Vagina (tissue), 2 donors: ENCODE measurements at regions not wholly inside any gene's neighbourhood (a gene's known extent, or its start where the extent isn't known, plus 50 kb on each side); places are given as distances from the start of the nearest gene placed in this dataset.

Experiments used
- DNase-seq, 2 donors: peaks; one replicate each; pipeline ENCODE4 v3.0.0-alpha.2; 2017; ENCODE audit errors: extremely low spot score in 2 of 2
- H3K27ac ChIP-seq: fragments of 200-600 bp; sonication (generic); one replicate; pipeline ENCODE4 v1.5.1; 2019
- H3K27me3 ChIP-seq: fragments of 200-600 bp; sonication (generic); one replicate; pipeline ENCODE4 v1.5.1; 2019
- H3K36me3 ChIP-seq, 2 donors: fragments of 200-600 bp; sonication (generic); one replicate each; pipeline ENCODE4 v1.5.1; 2017 to 2019
- H3K4me1 ChIP-seq: fragments of 200-600 bp; sonication (generic); one replicate; pipeline ENCODE4 v1.5.1; 2019
- H3K4me3 ChIP-seq, 2 donors: fragments of 200-600 bp; sonication (generic); 1 replicate in 1 of 2; 2 replicates in 1 of 2; pipeline ENCODE4 v1.5.1; 2016 to 2019
- H3K9me3 ChIP-seq: fragments of 200-600 bp; sonication (generic); one replicate; pipeline ENCODE4 v1.5.1; 2019
- POLR2A ChIP-seq, 2 donors: fragments of 450-650 bp; IDR thresholded peaks; one replicate each; pipeline ENCODE4 v1.6.1; 2017; ENCODE audit warnings: antibody characterized with exemption in 2 of 2, mild to moderate bottlenecking in 2 of 2, moderate library complexity in 2 of 2
- POLR2AphosphoS5 ChIP-seq, 2 donors: sonication (generic); formaldehyde crosslinking; IDR thresholded peaks; one replicate each; pipeline ENCODE4 v1.9.0; 2017; ENCODE audit warnings: antibody characterized with exemption in 2 of 2, mild to moderate bottlenecking in 2 of 2, low read depth in 1 of 2; ENCODE audit not compliant: insufficient read depth in 1 of 2
- intact Hi-C: fragments of 100-400 bp; cut with DNase I; formaldehyde crosslinking; loops from one replicate; pipeline ENCODE4 v1.15.1; 2023
- TF ChIP-seq, protein P1 (sequence below), 3 experiments: fragments of 450-650 bp in 2 of 3; fragments of 200-600 bp in 1 of 3; sonication (generic) in 1 of 3; IDR thresholded peaks; one replicate each; pipeline ENCODE4 v1.5.1; 2017 to 2019; ENCODE audit warnings: antibody characterized with exemption in 3 of 3, mild to moderate bottlenecking in 2 of 3, moderate library complexity in 2 of 3

DNA sequence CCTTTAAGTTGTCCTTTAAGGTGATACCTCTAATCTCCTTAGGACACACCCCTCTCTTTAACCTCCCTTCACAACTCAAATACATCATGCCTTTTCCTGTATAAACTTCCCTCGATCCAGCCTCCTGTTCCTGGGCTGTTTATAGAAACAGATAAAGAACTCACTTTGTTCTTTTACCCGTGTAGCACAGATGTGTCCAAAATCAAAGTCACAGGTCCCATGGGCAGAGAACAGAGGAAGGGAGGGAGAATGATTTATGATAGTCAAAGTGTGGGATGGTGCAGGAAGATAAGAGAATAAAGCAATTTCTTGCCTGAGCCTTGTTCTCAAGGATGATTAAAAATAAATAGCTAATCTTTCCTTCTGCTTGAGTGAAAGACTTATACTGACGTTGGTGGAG, 50.3 kb upstream of the CABCOCO1 start:
- H3K4me3 ChIP-seq, result no peak overlapping the region
- intact Hi-C loops, result no loop called here
- TF ChIP-seq POLR2AphosphoS5 (IDR thresholded peaks at IDR 0.05; ENCODE audit: insufficient read depth in 1 of 2, low read depth in 1 of 2) (no peak), POLR2A (IDR thresholded peaks at IDR 0.05) (no peak)
- TF ChIP-seq, protein P1, sequence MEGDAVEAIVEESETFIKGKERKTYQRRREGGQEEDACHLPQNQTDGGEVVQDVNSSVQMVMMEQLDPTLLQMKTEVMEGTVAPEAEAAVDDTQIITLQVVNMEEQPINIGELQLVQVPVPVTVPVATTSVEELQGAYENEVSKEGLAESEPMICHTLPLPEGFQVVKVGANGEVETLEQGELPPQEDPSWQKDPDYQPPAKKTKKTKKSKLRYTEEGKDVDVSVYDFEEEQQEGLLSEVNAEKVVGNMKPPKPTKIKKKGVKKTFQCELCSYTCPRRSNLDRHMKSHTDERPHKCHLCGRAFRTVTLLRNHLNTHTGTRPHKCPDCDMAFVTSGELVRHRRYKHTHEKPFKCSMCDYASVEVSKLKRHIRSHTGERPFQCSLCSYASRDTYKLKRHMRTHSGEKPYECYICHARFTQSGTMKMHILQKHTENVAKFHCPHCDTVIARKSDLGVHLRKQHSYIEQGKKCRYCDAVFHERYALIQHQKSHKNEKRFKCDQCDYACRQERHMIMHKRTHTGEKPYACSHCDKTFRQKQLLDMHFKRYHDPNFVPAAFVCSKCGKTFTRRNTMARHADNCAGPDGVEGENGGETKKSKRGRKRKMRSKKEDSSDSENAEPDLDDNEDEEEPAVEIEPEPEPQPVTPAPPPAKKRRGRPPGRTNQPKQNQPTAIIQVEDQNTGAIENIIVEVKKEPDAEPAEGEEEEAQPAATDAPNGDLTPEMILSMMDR (IDR thresholded peaks at IDR 0.05), result no peak
- H3K4me1 ChIP-seq, result no peaks in the 10 kb centered on the region
- no peaks in the 10 kb centered on the region for H3K27me3 ChIP-seq
- no peak for DNase-seq
- no peak overlapping the region for H3K27ac ChIP-seq
- H3K36me3 ChIP-seq, result no peaks in the 10 kb centered on the region
- H3K9me3 ChIP-seq, result no peaks in the 10 kb centered on the region

DNA sequence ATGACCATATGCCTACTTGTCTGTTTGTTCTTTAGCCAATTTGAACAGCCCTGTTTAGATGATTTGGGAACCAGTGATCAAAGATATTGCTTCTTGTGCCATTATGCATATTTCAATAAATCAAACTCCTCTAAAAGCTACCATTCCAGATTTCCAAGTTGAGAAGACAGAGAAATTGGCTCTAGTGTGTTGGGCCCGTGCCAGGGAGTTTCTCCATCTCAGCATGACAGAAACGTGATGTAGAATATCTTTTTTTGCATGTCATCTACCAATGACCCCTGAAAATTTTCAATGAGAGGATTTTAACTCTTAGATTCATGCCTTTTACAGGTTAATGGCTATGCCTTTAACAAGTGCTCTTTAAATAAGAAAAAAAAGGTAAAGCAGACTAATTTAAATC, 50.7 kb upstream of the CABCOCO1 start:
- H3K27ac ChIP-seq, result no peak overlapping the region
- no peak for TF ChIP-seq POLR2A (IDR thresholded peaks at IDR 0.05)
- TF ChIP-seq, protein P1 (IDR thresholded peaks at IDR 0.05), result no peak
- TF ChIP-seq POLR2AphosphoS5 (IDR thresholded peaks at IDR 0.05; ENCODE audit: insufficient read depth in 1 of 2, low read depth in 1 of 2), result no peak
- intact Hi-C loops, result no loop called here
- no peaks in the 10 kb centered on the region for H3K27me3 ChIP-seq
- no peaks in the 10 kb centered on the region for H3K4me1 ChIP-seq
- no peak for DNase-seq
- H3K36me3 ChIP-seq, result no peaks in the 10 kb centered on the region
- H3K9me3 ChIP-seq, result no peaks in the 10 kb centered on the region
- H3K4me3 ChIP-seq, result no peak overlapping the region

DNA sequence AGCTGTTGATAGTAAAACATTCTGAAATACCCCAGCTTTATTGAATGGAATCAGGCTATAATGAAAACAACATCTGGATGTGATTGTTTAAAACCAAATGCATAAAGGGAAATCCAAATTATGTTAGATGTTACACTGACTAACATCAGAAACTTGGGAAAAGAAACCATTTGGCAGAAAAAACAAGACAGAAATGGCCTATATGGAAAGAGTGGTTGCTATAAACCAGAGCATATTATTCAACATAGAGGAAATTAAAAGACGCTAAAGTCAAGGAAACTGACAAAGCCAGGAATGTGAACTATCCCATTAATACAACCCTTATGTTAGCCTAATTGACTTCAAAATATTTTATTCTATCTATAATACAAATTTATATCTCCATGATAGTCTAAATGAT, 53.0 kb upstream of the CABCOCO1 start:
- Histone ChIP-seq H3K36me3 (no peaks in the 10 kb centered on the region), H3K4me1 (no peaks in the 10 kb centered on the region), H3K4me3 (no peak overlapping the region), H3K9me3 (no peaks in the 10 kb centered on the region), H3K27me3 (no peaks in the 10 kb centered on the region), H3K27ac (no peak overlapping the region)
- no peak for TF ChIP-seq POLR2AphosphoS5 (IDR thresholded peaks at IDR 0.05; ENCODE audit: insufficient read depth in 1 of 2, low read depth in 1 of 2)
- no peak for TF ChIP-seq POLR2A (IDR thresholded peaks at IDR 0.05)
- TF ChIP-seq, protein P1 (IDR thresholded peaks at IDR 0.05), result no peak
- intact Hi-C loops, result no loop called here
- DNase-seq, result no peak

DNA sequence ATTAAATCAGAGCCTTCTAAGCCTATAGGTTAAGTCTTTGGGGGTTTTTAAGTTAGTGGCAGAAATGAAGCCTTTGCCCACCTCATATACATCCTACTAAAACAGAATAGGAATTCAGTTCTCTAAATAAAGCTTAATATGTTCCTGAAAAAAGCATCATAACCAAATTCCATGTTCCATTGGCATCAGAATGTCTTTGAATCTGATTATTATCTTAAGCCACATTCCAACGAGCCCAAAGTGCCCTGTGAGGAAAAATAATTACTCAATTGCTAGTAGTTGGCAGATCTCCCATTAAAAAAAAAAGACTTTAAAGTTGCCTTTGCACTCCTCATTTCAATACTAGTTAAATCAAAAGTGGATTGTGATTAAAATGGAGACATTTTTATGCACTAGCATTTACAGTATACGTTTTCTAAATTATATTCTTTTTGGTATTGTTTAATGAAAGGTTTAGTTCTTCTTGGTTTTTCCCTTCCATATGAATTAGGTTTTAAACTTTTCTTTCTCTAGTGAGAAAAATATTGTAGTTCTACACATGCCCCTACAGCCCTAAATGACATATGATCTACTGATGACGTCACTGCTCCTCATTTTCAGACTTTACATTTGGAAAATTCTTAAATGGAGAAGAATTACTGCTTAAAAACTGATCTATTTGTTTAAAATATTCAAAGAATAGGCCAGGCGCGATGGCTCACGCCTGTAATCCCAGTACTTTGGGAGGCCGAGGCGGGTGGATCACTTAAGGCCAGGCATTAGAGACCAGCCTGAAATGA, 54.3 kb upstream of the CABCOCO1 start:
- intact Hi-C loops, result no loop called here
- TF ChIP-seq POLR2AphosphoS5 (IDR thresholded peaks at IDR 0.05; ENCODE audit: insufficient read depth in 1 of 2, low read depth in 1 of 2) (no peak), POLR2A (IDR thresholded peaks at IDR 0.05) (no peak)
- TF ChIP-seq, protein P1 (IDR thresholded peaks at IDR 0.05), result no peak
- DNase-seq, result no peak

More for the DNA sequence above, 54.3 kb upstream of the CABCOCO1 start:
- H3K27me3 ChIP-seq, result no peaks in the 10 kb centered on the region
- no peak overlapping the region for H3K27ac ChIP-seq
- H3K9me3 ChIP-seq, result no peaks in the 10 kb centered on the region
- H3K4me3 ChIP-seq, result no peak overlapping the region
- H3K4me1 ChIP-seq, result no peaks in the 10 kb centered on the region
- no peaks in the 10 kb centered on the region for H3K36me3 ChIP-seq
